ENCODE measurements at regions not wholly inside any gene's neighbourhood (a gene's known extent, or its start where the extent isn't known, plus 50 kb on each side); places are given as distances from the start of the nearest gene placed in this dataset.

DNA sequence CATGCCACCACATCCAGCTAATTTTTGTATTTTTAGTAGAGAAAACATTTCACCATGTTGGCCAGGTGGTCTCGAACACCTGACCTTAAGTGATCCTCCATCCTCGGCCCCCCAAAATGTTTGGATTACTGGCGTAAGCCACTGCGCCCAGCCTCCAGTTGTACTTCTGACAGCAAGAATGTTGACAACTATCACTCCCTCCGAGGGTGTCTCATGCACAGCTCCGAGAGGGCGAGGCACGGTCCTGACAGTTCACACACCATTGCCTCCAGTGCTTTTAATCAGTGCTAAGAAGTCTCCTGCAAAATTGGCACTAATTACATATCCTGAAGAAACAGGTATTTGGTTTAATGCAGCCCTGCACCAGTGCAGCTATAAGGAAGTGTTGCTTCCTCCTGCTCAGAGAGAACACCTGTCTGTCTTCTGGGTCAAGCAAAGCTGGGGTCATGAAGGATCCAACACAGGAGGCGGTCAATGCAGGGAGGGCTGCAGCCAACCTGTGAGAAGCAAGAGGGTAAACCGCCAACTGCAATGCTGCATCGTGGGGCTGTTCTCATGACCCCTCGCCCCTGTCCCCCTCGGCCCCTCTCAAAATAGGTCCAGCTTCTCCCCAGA is 184.0 kb downstream of the MED10 start:
- TF ChIP-seq EZH2 (IDR thresholded peaks at IDR 0.05; ENCODE audit: low read length, missing control alignments) = no peak
- TF ChIP-seq, protein P1, sequence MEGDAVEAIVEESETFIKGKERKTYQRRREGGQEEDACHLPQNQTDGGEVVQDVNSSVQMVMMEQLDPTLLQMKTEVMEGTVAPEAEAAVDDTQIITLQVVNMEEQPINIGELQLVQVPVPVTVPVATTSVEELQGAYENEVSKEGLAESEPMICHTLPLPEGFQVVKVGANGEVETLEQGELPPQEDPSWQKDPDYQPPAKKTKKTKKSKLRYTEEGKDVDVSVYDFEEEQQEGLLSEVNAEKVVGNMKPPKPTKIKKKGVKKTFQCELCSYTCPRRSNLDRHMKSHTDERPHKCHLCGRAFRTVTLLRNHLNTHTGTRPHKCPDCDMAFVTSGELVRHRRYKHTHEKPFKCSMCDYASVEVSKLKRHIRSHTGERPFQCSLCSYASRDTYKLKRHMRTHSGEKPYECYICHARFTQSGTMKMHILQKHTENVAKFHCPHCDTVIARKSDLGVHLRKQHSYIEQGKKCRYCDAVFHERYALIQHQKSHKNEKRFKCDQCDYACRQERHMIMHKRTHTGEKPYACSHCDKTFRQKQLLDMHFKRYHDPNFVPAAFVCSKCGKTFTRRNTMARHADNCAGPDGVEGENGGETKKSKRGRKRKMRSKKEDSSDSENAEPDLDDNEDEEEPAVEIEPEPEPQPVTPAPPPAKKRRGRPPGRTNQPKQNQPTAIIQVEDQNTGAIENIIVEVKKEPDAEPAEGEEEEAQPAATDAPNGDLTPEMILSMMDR (conservative IDR thresholded peaks at IDR 0.05 in 1 of 2, IDR thresholded peaks at IDR 0.05 in 1 of 2; ENCODE audit: low read depth in 1 of 2, low read length in 2 of 2) = no peak

Measured in fibroblast of lung (primary cell).